Activated T-cell treated with anti-CD3 and anti-CD28 coated beads, Interleukin-2, amount 50 U/mL, for 1 hour (primary cell): ENCODE measurements at regions not wholly inside any gene's neighbourhood (a gene's known extent, or its start where the extent isn't known, plus 50 kb on each side); places are given as distances from the start of the nearest gene placed in this dataset.

Source experiments
- DNase-seq: peaks from one replicate; pipeline ENCODE4 v3.0.0-alpha.2; 2020

- DNase-seq, result peak; percentile 36
Observed at GRCh38 chr1:114342376-114342775, 168.6 kb downstream of the TRIM33 start.

GRCh38 chr1:114341856-114342255 is 169.1 kb downstream of the TRIM33 start:
- DNase-seq, result no peak

GRCh38 chr1:114341299-114341698 is 169.7 kb downstream of the TRIM33 start:
- no peak for DNase-seq

- DNase-seq, result no peak
Observed at GRCh38 chr1:114340892-114341291, 170.1 kb downstream of the TRIM33 start.

GRCh38 chr1:114339379-114339778 is 171.6 kb downstream of the TRIM33 start:
- no peak for DNase-seq

GRCh38 chr1:114338191-114338890 is 172.7 kb downstream of the TRIM33 start:
- DNase-seq, result no peak

GRCh38 chr1:114337417-114337816 is 173.6 kb downstream of the TRIM33 start:
- no peak for DNase-seq

GRCh38 chr1:114336360-114336759 is 174.6 kb downstream of the TRIM33 start:
- DNase-seq, result no peak

- no peak for DNase-seq
Observed at GRCh38 chr1:114335273-114335672, 175.7 kb downstream of the TRIM33 start.

GRCh38 chr1:114334297-114334696 is 176.7 kb downstream of the TRIM33 start:
- DNase-seq, result no peak

- no peak for DNase-seq
Observed at GRCh38 chr1:114333690-114334089, 177.3 kb downstream of the TRIM33 start.

GRCh38 chr1:114331936-114332335 is 178.3 kb upstream of the SYT6 start:
- no peak for DNase-seq

GRCh38 chr1:114330451-114330983 is 176.8 kb upstream of the SYT6 start:
- DNase-seq, result no peak

- no peak for DNase-seq
Observed at GRCh38 chr1:114328361-114328904, 174.8 kb upstream of the SYT6 start.

GRCh38 chr1:114324662-114324965 is 170.9 kb upstream of the SYT6 start:
- no peak for DNase-seq

- no peak for DNase-seq
Observed at GRCh38 chr1:114323959-114324661, 170.4 kb upstream of the SYT6 start.

- no peak for DNase-seq
Observed at GRCh38 chr1:114322734-114323133, 169.1 kb upstream of the SYT6 start.

- no peak for DNase-seq
Observed at GRCh38 chr1:114322207-114322606, 168.5 kb upstream of the SYT6 start.

- no peak for DNase-seq
Observed at GRCh38 chr1:114320586-114320985, 166.9 kb upstream of the SYT6 start.

- no peak for DNase-seq
Observed at GRCh38 chr1:114319418-114319817, 165.7 kb upstream of the SYT6 start.

- DNase-seq, result no peak
Observed at GRCh38 chr1:114318961-114319360, 165.3 kb upstream of the SYT6 start.

- DNase-seq, result no peak
Observed at GRCh38 chr1:114316204-114316603, 162.5 kb upstream of the SYT6 start.

GRCh38 chr1:114315631-114316030 is 162.0 kb upstream of the SYT6 start:
- no peak for DNase-seq

GRCh38 chr1:114314576-114314975 is 160.9 kb upstream of the SYT6 start:
- DNase-seq, result no peak
